ENCODE measurements at regions not wholly inside any gene's neighbourhood (a gene's known extent, or its start where the extent isn't known, plus 50 kb on each side); places are given as distances from the start of the nearest gene placed in this dataset.
"Not testable (repeated sequence)": the region's sequence is repeated elsewhere in the genome, so short reads cannot be mapped to it uniquely, and the experiment has no call there.

DNA sequence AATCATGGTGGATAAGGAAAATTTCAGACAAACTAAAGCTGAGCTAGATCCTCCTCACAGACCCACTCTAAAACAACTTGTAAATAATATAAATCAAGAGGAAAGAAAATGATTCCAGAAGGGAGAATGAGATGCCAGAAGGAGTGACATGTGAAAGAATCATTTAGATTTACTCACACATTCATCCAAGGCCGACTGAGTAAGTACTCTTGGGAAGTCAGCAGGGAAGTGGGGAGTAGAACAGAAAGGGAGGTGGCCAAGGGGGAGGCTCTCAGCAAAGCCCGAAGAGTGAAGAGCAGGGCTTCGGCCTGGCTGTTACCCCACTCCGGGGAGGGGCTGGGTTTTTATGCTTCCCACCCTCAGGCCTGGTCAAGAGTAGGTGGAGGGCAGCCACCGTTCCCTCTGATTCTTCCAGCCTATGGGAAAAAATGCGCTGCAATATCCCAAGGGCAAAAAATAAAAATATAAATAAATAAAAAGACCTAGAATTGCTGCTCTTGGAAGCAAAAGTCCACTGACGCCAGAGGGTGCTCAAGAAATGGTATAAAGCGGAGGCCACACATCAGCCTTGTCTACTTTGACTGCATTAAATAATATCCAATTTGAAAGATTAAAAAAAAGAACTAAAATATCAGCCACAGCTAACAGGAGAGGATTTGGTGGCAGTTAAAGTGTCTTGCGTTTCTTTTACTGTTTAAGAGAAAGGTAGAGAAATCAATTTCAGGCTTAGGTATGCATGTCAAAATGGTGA lies 110.2 kb upstream of the COL5A1 start:
- DNase-seq = no peak

DNA sequence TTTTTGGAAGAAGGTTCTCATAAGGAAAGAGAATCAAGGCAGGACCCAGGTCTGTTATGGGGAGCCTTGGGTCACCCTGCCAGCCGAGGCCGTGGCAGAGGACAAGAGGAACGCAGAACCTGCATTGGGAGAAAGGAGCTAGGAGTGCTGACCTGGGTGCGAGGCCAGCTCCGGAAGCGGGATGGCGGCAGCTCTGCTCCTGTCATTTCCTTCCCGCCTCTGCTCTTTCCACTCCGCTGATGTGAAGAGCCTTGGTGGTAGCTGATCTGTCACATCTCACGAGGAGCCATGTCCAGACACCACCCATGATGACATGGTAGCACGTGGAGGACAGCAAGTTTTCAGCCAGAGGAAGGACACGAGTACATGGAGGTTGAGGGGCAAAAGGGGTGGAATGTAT lies 109.5 kb upstream of the COL5A1 start:
- DNase-seq = no peak

DNA sequence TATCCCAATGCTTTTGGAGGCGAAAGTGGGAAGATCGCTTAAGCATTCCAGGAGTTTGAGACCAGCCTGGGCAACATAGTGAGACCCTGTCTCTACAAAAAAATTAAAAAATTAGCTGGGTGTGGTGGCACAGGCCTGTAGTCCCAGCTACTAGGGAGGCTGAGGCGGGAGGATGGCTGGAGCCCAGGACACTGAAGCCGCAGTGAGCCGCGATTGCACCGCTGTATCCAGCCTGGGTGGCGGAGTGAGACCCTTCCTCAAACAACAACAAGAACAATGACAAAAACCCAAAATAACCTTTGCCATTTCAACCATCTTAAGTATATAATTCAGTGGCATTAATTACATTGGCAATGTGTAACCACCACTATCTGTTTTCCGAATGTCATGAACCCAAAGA lies 108.9 kb upstream of the COL5A1 start:
- not testable (repeated sequence) for DNase-seq

DNA sequence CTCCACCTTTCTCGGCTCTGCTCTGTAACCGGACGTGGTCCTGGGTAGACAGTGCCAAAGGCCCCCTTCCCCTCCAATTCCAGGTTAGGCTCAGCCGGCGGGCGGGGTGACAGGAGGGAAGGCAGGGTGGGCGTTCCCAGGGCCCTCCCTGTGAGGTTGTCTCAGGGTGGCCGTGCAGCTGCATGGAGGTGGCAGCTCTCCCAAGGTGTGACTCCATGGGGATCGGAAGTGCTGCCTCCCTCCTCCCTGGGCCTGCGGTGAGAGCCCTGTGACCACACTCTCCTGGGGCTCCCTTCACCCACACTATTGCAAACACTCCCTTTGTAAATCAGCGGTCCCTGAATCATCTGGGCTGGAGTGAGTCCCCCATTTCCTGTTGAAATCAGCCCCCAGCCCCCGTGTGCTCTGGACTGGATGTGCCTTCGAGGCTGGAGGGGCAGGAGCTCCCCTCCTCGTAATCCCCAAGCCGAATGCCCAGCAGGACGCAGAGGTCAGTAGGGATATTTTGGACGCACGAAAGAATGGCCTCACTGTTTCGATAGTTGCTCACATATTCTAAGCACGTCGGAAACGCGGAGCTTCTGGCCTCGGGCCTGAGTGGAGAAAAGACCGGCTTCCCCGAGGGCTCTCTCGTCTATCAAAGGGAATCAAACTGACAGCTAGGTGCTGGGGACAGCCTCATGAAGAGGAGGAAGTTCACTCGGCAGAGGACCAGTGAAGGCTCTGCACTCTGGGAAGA lies 107.6 kb upstream of the COL5A1 start:
- no peak for DNase-seq

DNA sequence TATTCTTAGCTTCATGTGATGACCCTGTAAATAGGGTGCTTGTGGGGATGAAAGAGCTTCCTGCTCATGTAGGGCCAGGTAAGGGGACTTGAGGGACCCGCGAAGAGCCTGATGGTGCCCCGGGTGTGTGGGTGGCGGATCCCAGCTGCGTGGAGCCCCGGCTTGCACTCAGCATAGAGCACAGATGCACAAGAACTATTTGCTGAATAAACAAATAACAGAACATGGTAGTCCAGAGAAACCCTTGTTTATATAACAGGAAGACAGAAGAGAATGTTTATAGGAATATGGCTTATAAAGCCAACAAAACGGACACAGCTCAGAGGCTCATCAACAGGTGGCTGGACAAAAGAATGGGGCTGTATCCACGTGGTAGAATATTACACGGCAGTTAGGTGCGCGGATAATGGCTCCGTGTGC lies 106.9 kb upstream of the COL5A1 start:
- DNase-seq = no peak

DNA sequence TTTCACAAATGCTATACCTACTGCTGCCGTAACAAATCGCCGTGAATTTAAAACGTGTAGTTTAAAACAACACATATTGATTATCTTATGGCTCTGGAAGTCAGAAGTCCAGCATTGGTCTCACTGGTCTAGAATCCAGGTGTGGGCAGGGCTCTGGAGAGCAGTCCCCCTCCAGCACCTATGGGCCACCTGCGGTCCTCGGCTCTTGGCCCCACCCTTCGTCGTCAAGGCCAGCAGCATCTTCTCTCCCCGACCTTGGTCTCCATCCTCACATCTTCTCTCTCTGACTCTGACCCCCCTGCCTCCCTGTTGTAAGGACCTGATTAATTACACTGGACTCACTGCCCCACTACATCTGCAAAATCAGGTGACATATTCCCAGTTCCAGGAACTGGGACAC lies 106.4 kb upstream of the COL5A1 start:
- DNase-seq = no peak

DNA sequence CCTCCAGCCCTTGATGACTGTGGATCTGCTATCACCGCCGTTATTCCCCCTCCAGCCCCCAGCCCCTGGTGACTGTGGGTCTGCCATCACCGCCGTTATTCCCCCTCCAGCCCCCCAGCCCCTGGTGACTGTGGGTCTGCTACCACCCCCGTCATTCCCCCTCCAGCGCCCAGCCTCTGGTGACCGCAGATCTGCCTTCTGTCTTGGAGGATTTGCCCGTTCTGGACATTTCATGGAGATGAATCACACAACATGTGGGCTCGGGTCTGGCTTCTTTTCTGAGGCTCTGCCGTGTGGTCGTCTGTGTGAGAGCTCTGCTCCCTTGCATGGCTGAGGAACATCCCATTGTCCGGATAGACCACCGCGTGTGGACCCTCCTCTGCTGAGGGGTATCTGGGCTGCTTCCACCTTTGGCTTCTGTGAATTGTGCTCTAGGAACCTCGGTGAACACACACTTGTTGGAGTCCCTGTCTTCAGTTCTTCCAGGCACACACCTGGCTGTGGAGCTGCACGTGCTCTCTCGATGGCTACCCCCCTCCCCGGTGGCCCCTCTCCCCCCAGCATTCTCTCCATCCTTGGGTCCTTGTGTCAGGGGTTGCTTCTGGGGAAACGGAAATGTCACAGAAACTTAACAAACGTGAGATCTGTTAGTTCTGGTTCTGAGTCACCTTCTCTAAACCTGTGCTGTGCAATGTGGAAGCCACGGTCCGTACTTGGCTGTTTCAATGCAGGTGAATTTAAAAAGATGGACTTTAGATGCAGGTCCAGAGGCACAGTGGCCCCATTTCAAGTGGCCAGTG lies 105.3 kb upstream of the COL5A1 start:
- no peak for DNase-seq

DNA sequence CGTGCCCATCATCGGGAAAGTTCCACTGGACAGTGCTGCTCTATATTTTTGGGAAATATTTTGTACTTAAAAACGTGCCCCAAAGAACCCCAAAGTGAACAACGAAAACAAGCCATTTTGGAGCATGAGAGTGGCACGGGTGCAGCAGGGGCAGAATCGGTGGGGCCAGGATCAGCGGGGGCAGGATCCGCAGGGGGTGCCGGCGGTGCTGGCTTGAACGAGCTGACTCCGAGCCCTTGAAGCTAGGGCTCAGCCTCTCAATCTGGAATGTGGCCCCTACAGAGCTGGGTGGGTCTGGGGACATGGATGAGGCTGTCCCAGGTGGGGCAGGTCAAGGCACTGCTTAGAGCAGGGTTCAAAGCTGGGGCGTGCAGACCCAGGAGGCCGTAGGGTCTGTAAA lies 104.7 kb upstream of the COL5A1 start:
- DNase-seq = no peak

DNA sequence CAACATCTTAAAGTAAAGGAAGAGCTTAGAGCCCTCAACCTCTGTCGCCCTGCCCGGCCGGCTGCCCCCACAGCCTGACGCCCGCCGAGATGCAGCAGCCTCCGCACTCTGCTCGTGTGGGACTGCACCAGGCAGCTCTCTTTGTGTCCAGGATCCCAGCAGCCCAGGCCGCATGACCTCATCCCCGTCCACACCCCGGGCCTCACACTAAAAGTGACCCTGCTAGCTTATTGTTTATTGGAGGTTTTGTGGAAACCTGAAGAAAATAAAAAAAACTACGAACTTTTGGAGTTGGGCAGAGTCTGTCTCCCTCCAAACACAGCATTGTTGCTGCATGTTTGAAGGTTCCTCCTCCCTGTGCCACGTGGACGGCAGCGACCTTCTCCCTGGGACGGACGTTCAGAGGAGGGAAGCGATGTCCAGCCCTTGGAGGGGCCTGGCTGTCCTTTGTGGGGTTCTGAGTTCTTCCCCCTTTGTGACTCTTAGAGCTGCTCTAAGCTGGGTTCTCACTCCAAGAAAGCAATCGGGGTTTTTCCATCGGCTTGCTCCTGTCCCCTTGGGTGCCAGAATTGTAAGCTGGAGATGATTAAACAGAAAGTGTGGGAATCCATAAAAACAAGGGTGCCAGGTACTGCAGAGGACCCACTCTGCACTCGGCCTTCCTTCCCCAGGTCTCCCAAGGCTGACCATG lies 103.5 kb upstream of the COL5A1 start:
- DNase-seq = no peak

DNA sequence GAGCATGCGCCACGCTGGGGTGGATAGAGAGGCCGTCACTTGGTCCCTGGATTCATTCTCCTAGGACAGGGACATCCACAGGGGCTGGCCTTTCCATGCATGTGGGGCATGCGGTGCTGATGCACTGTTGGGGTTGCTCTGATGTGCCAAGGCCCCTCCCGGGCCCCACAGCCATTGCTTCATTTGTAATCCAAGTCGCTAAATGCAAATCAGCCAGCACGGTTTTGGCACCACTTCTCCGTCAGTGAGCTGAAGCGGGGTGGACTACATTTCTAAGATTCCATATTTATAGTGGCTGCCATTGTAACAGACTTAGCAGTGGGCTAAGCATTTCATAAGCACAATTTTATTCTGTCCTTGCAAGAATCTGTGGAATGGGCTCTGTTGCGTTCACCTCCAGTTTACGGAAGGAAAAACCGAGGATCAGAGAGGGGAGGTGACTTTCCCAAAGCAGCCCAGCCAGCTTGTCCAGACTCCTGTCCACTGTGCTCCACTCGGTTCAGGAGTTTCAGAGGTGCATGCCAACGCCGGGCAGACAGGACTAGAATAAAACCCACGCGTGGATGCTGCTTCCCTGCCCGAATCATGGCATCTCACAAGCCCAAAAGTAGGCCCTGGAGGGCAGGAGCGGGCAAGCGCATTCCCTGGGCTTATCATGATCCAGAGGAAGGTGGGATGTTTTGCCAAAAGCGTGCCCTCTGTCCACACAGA lies 102.6 kb upstream of the COL5A1 start:
- DNase-seq = no peak

DNA sequence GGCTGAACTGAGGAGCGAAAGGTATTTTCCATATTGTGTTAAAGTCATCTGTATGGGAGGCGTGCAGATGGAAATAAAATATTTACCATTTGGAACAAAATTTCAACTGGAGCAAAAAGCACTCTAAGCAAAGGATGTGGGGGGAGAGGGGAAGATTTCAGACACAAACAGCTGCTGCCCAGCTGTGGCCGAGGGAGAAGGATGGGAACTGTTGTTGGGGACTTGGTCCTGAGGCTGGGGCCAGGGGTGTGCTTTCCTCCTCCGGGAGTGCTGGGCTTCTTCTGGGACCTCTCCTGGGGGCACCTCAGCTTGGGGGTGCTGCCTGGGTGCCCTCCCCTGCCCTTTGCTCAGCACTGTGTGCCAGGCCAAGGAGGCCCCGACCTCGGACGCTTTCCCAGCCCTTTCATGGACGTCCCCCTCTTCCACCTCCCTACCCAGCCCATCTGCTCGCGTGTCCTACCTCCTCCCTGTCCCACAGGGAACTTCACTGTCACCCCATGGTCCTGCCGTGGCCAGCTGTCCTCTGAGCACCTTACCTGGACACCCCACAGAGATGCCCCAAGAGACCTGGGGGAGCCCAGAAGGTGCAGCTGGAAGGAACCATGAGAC lies 101.9 kb upstream of the COL5A1 start:
- no peak for DNase-seq

DNA sequence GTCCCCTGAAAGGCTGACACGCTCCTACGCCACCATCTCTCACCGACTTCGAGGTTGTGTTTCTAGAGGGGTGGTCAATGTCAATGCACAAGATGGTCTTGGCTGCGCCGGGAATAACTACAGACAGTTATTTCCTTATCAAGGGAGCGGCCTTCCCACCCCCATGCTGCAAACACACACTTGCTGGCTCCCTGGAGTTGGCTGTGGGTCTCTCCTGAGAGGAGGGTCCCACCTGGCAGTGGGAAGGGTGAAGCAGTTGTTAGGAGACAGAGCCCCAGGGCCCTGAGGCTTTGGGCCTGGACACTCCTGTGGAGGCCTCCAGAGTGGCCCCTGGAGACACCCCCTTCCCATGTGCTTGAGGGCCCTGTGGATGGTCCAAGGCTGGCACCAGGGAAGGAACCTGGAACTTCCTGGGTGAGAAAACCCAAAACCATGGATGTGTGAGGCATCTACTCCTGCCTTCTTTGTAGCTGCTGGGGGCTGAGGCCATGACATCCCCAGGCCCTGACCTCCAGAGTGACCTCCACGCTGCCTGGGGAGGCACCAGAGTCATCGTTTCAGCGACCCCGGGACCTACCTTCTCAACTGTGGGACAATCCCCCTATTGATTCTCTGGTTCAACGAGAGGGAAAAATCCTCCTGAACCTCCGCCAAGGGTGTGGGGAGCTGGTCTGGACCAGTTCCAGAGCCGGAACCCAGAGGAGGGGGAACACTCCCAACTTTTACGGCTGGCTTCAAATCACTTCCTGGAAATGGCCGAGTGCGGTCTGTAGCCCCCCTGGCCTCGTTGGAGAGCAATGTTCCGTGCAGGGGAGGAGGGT lies 101.1 kb upstream of the COL5A1 start:
- DNase-seq = no peak

DNA sequence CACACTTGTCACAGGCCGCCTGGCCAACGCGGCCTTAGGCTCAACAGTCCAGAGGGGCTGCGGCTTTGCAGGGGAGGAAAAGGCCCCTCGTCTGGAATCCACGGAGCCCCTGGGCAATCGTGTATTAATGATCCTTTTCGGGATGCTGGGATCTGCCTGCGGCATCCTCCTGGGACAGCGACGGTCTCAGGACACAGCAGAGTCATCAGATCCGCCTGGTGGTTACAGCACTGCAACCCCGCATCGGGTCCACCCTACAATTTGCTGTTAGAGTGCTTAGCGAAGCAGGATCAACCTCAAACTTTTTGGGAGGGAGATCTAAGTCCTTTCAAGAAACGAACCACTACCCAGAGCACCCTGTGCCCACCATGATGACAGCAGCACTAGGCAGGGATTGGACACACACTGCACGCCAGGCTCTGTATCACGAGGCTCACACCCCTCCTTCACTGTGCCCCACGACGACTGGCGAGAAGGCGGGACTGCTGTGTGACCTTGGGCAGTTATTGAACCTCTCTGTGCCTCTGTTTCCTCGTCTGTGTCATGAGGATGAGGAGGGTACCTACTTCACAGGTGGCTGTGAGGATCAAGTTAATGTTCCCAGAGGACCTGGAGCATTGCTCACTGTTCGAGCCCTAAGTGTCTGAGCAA lies 100.4 kb upstream of the COL5A1 start:
- no peak for DNase-seq

DNA sequence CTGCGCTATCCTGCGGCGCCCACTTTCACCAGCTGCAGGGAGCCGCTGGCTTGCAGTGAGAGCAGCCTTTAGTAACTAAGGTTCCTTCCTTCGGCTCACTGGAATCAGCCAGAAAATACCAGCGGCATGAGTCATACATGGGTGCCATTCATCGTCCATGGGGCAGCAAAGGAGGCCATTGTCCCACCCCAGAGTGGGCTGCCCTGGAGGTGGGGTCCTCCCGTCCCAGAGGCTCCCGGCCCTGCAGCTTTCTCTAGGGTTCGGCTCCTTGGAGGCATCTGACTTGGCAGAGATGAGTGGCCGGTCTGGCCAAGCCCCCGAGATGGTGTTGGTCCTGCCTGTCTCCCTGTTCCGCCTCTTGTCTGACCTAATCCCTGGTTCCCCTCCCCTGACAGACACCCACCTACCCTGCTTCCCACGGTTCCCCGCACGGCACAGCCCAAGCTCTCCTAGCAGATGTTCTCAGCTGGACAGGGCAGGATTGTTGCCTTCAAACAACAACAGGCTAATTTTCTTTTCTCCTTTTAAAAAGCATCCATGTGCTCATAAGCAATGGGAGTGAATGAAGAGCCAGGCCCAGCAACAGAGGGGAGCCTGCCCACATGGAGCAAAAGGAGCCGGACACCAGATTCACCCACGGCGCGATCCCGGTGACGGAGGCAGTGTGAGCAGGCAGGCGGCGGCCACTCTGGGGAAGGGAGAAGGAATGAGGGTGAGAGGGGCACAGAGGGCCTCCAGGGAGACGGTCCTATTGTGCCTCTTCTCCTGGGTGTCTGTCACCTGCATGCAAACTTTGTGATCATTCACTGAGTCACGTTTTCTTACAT lies 97.0 kb upstream of the COL5A1 start:
- DNase-seq = no peak

DNA sequence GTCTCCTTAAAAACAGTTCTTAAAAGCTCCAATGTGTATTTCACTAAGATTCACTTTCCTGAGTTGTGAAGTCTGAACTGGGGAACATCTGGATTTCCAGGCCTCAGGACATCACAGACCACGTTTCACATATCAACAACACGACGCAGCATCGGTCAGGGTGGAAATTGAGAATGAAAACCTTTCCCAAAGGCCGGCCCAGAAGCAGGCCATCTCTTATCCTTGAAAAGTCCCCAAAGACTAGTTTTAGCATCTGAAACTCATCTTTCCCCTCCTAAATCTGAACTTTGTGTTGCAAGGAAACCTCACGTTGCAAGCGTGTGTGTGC lies 96.4 kb upstream of the COL5A1 start:
- DNase-seq = no peak

DNA sequence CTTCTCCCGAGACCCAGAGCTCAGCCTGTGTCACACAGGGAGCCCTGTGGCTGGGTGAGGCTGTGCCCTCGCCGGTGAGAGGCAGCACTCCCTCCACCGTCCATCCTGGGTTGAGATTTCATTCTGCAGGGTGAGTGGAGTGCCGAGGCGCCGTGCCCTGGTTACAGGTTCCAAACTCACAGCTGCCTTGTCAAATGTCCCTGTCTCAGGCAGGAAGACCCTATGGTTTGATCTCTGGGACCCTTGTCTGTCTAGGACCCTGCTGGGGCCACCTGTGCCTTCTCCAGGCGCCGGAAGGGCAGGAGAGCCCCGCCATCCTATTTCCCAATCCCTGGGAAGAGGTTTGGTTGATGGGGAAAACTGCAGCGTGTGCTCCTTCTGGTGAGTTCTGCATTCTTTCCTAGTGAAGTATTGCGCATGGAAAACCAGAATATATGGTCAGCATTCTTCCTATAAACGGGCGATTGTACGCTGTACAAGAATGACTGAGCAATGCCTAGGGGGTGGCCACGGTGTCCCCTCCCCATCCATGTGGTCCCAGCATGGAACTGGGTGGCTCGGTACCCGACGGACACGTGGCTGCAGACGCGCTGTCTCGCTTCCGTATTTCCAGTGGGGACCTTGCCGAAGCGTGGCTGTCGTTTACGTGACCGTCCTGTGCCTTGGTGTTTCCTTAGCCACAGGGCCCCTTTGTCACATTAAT lies 95.9 kb upstream of the COL5A1 start:
- DNase-seq = no peak

DNA sequence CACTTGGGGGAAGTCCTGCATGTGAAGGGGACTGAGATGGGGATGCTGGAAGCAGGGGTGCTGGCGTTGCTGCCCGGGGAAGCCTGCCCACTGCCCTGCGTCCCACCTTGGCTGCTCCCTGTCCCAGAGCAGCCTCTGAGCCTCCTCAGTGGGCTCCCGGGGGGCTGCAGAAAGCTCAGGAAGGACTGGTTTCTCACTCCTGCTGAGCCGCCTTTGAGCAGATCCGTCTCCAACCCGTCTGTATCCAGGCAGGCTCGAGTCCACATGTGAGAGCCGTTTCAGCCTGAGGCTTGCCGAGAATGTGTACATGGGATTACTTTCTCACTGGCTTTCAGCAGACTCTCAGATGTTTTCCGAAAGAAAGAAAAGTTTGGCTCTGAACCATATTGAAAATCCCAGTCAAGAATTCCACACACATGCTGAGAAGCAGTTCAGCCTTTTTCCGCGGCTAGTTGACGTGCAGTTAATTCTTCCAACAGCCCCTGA lies 95.3 kb upstream of the COL5A1 start:
- no peak for DNase-seq

DNA sequence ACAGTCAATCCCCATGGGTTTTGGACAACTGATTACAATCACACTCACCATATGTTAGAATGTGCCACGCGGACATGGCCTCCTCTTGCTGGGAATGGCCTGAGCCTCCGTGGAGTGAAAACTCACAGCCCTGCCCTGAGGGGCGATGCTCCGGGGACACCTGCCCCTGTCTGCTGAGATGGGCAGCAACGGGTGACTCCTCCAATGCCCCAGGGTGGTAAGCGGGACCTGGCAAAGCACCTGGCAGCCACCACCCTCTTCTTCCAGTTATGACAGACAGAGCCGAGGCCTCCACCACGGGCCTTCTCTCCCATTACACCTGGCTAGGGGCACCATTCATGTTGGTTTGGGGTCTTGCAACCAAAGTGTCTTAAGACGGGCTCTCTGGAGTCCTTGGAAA lies 94.9 kb upstream of the COL5A1 start:
- DNase-seq = no peak
